GM23248 (cell line): ENCODE measurements at regions not wholly inside any gene's neighbourhood (a gene's known extent, or its start where the extent isn't known, plus 50 kb on each side); places are given as distances from the start of the nearest gene placed in this dataset.

ENCODE experiments used
- DNase-seq: peaks from one replicate; pipeline ENCODE4 v3.0.0-alpha.2; 2015
- H2AFZ ChIP-seq: fragments of 200-600 bp; sonication (generic); 2 replicates; pipeline ENCODE4 v1.6.1; 2016; ENCODE audit warnings: antibody characterized with exemption
- H3F3A ChIP-seq: fragments of 200-600 bp; sonication (generic); 2 replicates; pipeline ENCODE4 v1.6.1; 2016; ENCODE audit warnings: mild to moderate bottlenecking, antibody characterized with exemption, mixed run types; ENCODE audit not compliant: insufficient read depth
- H3K27ac ChIP-seq: fragments of 200-600 bp; sonication (generic); 2 replicates; pipeline ENCODE4 v1.5.1; 2016; ENCODE audit warnings: mild to moderate bottlenecking
- H3K27me3 ChIP-seq: fragments of 200-600 bp; sonication (generic); replicated peaks from 2 replicates; pipeline ENCODE4 v1.6.1; 2016; ENCODE audit warnings: mild to moderate bottlenecking; ENCODE audit not compliant: insufficient read depth
- H3K36me3 ChIP-seq: fragments of 200-600 bp; sonication (generic); 2 replicates; pipeline ENCODE4 v1.6.1; 2016; ENCODE audit warnings: low read depth, mild to moderate bottlenecking
- H3K4me1 ChIP-seq: fragments of 200-600 bp; sonication (generic); 2 replicates; pipeline ENCODE4 v1.6.1; 2016; ENCODE audit warnings: mild to moderate bottlenecking; ENCODE audit not compliant: insufficient read depth
- H3K4me2 ChIP-seq: fragments of 200-600 bp; sonication (generic); one replicate; pipeline ENCODE4 v1.6.1; 2016; ENCODE audit warnings: mild to moderate bottlenecking; ENCODE audit not compliant: unreplicated experiment
- H3K4me3 ChIP-seq: fragments of 200-600 bp; sonication (generic); 2 replicates; pipeline ENCODE4 v1.5.1; 2016; ENCODE audit warnings: mild to moderate bottlenecking
- H3K79me2 ChIP-seq: fragments of 200-600 bp; sonication (generic); 2 replicates; pipeline ENCODE4 v1.6.1; 2016; ENCODE audit warnings: mild to moderate bottlenecking; ENCODE audit not compliant: insufficient read depth
- H3K9ac ChIP-seq: fragments of 200-600 bp; sonication (generic); 2 replicates; pipeline ENCODE4 v1.6.1; 2016; ENCODE audit warnings: mild to moderate bottlenecking
- H3K9me2 ChIP-seq: fragments of 200-600 bp; sonication (generic); 2 replicates; pipeline ENCODE4 v1.6.1; 2016; ENCODE audit warnings: mixed run types, mild to moderate bottlenecking, moderate library complexity; ENCODE audit not compliant: insufficient read depth
- H3K9me3 ChIP-seq: fragments of 200-600 bp; sonication (generic); one replicate; pipeline ENCODE4 v1.6.1; 2017; ENCODE audit warnings: low read depth
- H4K20me1 ChIP-seq: fragments of 200-600 bp; sonication (generic); 2 replicates; pipeline ENCODE4 v1.6.0; 2016; ENCODE audit not compliant: insufficient read depth
- EZH2 ChIP-seq: fragments of 200-600 bp; sonication (generic); IDR thresholded peaks from 2 replicates; pipeline ENCODE4 v1.6.1; 2018; ENCODE audit warnings: antibody characterized with exemption, mild to moderate bottlenecking; ENCODE audit not compliant: insufficient read depth, poor library complexity, severe bottlenecking
- EZH2phosphoT487 ChIP-seq: fragments of 200-600 bp; sonication (generic); IDR thresholded peaks from 2 replicates; pipeline ENCODE4 v1.6.1; 2018; ENCODE audit warnings: antibody characterized with exemption, moderate library complexity, mild to moderate bottlenecking, low read depth; ENCODE audit not compliant: insufficient read depth
- WGBS, 2 experiments: methylation state at CpG; one replicate each; pipeline ENCODE4 v1.1.6; 2015 to 2017; ENCODE audit warnings: low lambda C conversion rate in 2 of 2, low coverage in 1 of 2; ENCODE audit errors: missing lambda C conversion rate in 2 of 2; 5-methylcytosine and 5-hydroxymethylcytosine counted together
- in situ Hi-C: fragments of 300-500 bp; cut with MboI; formaldehyde crosslinking; loops from 2 replicates; pipeline ENCODE4 v1.15.0; 2020

DNA sequence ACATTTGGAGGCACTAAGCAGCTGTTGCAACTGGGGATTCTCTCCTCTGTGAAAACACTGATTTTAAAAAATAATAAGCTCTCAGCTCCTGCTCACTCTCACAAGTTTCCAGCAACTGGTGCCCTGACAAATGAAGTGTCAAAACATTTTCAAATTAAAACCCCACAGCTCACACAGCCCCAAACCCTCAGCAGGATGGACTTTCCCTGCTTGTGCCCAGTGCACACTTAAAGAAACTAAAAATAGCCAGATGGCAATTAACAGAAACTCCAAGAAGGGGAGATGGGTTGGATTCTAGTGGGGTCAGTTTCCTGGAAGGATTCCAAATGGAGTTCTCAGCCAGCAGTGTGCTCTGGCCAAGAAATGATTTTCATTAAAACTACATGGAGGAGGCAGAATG lies 163.0 kb upstream of the PUM3 start:
- Histone ChIP-seq H3F3A (no peaks in the 10 kb centered on the region), H3K36me3 (no peaks in the 10 kb centered on the region), H3K9me2 (no peaks in the 10 kb centered on the region; the same call in 1 of the 2 replicates), H4K20me1 (no peaks in the 10 kb centered on the region), H3K79me2 (no peaks in the 10 kb centered on the region), H3K9ac (no peak overlapping the region), H3K4me1 (no peaks in the 10 kb centered on the region), H3K4me3 (no peak overlapping the region), H3K9me3 (no peaks in the 10 kb centered on the region), H3K4me2 (no peak overlapping the region), H3K27me3 (no peaks in the 10 kb centered on the region; the same call in 1 of the 2 replicates), H3K27ac (no peak overlapping the region), H2AFZ (no peak overlapping the region)
- DNase-seq, result no peak
- TF ChIP-seq EZH2phosphoT487, result no peak
- no peak for TF ChIP-seq EZH2
- in situ Hi-C loops, result no loop called here

DNA sequence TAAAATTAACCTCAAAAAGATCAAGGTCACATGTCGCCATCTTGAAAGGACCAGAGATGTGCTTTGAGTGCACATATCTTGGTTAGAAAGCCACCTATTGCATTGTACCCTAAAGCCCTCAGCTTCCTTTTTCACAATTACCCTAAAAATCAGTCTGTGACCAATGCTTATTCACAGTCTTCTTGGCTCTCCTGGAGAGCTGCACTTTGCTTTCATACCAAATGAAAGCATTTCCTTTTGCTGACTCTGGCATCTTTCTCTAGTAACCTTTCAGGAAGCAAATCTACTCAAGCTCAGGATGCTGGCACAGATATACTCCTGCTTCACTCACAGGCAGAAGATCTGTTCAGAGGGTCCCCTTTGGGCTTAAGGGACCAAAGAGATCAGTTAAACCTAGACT lies 160.7 kb upstream of the PUM3 start:
- H3K4me2 ChIP-seq, result no peak overlapping the region
- no peak overlapping the region for H3K9ac ChIP-seq
- TF ChIP-seq EZH2phosphoT487 (no peak), EZH2 (no peak)
- no peaks in the 10 kb centered on the region for H3K9me3 ChIP-seq
- in situ Hi-C loops, result no loop called here
- H3K27me3 ChIP-seq, result no peaks in the 10 kb centered on the region; the same call in 1 of the 2 replicates
- no peaks in the 10 kb centered on the region for H4K20me1 ChIP-seq
- H3K36me3 ChIP-seq, result no peaks in the 10 kb centered on the region
- no peak overlapping the region for H2AFZ ChIP-seq
- H3K9me2 ChIP-seq, result no peaks in the 10 kb centered on the region
- no peaks in the 10 kb centered on the region for H3K4me1 ChIP-seq
- H3K79me2 ChIP-seq, result no peaks in the 10 kb centered on the region
- H3K27ac ChIP-seq, result no peak overlapping the region
- H3F3A ChIP-seq, result no peaks in the 10 kb centered on the region
- no peak for DNase-seq
- H3K4me3 ChIP-seq, result no peak overlapping the region
- 86% methylated on average over 1 of the region's 1 CpG for WGBS, 2 experiments

DNA sequence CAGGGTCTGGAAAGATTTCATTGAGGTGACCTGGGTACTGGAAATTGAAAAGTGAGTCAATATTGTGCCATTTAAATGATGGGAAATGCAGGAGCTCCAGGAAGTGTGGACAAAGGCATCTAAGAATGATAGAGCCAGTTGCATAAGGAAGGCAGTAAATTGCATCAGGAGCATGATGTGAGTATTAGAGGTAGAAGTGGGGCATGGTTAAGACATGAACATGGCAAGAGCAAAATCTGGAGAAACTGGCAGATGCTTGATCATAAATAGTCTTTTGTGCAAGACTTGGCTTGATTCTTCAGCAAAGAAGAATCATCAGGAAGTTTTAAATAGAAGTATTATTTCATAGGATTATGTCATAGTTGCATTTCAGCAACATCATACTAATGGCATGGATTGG lies 157.4 kb upstream of the PUM3 start:
- Histone ChIP-seq H4K20me1 (no peaks in the 10 kb centered on the region), H2AFZ (no peak overlapping the region), H3K27me3 (no peaks in the 10 kb centered on the region), H3K4me1 (no peaks in the 10 kb centered on the region), H3K4me3 (no peak overlapping the region), H3K27ac (no peak overlapping the region), H3K4me2 (no peak overlapping the region), H3F3A (no peaks in the 10 kb centered on the region), H3K36me3 (no peaks in the 10 kb centered on the region), H3K79me2 (no peaks in the 10 kb centered on the region), H3K9me3 (no peaks in the 10 kb centered on the region), H3K9ac (no peak overlapping the region), H3K9me2 (no peaks in the 10 kb centered on the region)
- in situ Hi-C loops, result no loop called here
- TF ChIP-seq EZH2phosphoT487 (no peak), EZH2 (no peak)
- DNase-seq, result peak; percentile 3

DNA sequence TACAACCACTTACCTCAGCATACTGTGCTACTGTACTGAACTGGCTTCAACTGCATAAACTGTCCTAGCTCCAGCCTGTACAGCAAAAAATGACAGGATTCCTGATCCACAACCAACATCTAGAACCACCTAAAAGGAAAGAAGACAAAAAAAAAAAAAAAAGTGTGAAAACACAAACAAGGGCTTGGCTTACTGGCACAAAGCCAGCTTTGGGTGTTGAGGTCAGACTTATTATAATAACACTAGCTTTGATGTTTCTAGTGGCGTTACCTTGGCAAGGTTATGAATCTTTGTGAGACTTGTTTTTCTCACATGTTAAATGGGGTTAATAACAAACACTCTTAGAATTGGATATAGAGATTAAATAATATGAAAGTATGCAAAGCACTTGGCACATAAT lies 148.5 kb upstream of the PUM3 start:
- Histone ChIP-seq H3K27me3 (no peaks in the 10 kb centered on the region; the same call in 1 of the 2 replicates), H3K9me3 (no peaks in the 10 kb centered on the region), H3K4me3 (no peak overlapping the region), H2AFZ (no peak overlapping the region), H3K27ac (no peak overlapping the region), H3K36me3 (no peaks in the 10 kb centered on the region), H3K4me2 (no peak overlapping the region), H4K20me1 (no peaks in the 10 kb centered on the region), H3K9ac (no peak overlapping the region), H3K79me2 (no peaks in the 10 kb centered on the region), H3F3A (no peaks in the 10 kb centered on the region), H3K9me2 (no peaks in the 10 kb centered on the region), H3K4me1 (no peaks in the 10 kb centered on the region)
- TF ChIP-seq EZH2phosphoT487, result no peak
- no peak for TF ChIP-seq EZH2
- WGBS, 2 experiments, result 59 to 76% methylated on average over 1 of the region's 1 CpG
- in situ Hi-C loops, result no loop called here
- no peak for DNase-seq

DNA sequence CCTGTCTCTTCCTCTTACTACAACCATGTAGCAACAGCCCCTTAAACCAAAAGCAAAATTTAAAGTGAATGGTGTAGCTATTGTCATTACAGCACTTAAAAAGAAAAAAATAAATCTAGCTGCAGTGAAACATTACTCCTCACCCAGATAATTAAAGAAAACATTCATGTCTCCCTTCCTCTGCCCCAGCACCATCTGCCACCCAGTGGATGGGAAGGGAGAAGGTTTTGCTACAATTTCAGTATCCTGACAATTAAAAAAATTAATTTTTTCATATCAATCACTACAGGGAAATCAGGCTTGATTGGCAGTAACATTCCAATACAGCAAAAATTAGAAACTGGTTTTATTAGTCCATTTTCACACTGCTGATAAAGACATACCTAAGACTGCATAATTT lies 147.4 kb upstream of the PUM3 start:
- Histone ChIP-seq H3K9ac (no peak overlapping the region), H3K9me2 (no peaks in the 10 kb centered on the region), H3K4me1 (no peaks in the 10 kb centered on the region), H3K4me3 (no peak overlapping the region), H3K27ac (no peak overlapping the region), H4K20me1 (no peaks in the 10 kb centered on the region), H2AFZ (no peak overlapping the region), H3K36me3 (no peaks in the 10 kb centered on the region), H3K4me2 (no peak overlapping the region), H3F3A (no peaks in the 10 kb centered on the region), H3K79me2 (no peaks in the 10 kb centered on the region), H3K27me3 (no peaks in the 10 kb centered on the region; the same call in 1 of the 2 replicates), H3K9me3 (no peaks in the 10 kb centered on the region)
- DNase-seq, result peak; percentile 9
- TF ChIP-seq EZH2phosphoT487 (no peak), EZH2 (no peak)
- in situ Hi-C loops, result no loop called here
